HG02870 (cell line): ENCODE measurements at regions not wholly inside any gene's neighbourhood (a gene's known extent, or its start where the extent isn't known, plus 50 kb on each side); places are given as distances from the start of the nearest gene placed in this dataset.
A peak's percentile ranks its signal among the peaks of the same experiment; 100 is the strongest.

ENCODE experiments used
- ATAC-seq: cut with Tn5 transposase; IDR thresholded peaks from one replicate; pipeline ENCODE4 v1.9.1; 2021; ENCODE audit warnings: mild to moderate bottlenecking, moderate library complexity; ENCODE audit not compliant: unreplicated experiment

DNA sequence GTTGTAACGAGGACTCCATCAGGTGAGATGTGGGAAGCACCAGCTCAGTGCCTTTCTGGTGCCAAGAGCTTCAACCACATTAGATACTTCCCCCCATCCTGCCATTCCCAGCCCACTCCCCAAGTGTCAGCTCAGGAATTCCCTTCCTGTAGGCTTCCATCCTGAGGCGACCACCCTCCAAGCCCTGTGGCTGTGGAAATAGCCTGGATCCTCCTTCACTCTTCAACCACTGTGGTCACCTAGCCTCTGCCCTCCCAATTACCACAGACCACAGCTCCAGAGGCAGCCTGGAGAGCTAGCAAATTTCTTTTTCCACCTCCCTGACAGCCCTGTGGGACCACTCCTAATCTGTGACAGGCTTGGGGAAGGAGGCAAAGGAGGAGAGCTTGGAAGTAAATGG lies 219.8 kb upstream of the MAP3K1 start:
- ATAC-seq = no peak

DNA sequence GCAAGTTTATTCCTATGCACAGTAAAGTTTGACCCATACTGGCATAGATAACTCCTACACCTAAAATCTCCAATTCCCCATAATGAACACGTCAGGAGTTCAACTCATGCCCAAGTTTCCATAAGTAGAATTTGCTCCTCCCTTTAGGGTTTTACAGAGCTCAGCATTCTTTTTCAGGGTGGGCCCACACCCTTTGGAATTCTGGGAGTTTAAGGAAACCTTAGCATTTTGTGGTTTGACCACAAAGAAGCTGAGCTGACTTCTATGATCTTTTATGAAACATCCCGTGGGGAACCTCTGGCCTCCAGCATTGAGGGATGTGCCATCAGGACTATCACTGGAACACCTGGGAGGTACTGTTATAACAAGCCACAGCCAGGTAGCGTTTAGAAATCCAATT lies 220.6 kb upstream of the MAP3K1 start:
- ATAC-seq = no peak

DNA sequence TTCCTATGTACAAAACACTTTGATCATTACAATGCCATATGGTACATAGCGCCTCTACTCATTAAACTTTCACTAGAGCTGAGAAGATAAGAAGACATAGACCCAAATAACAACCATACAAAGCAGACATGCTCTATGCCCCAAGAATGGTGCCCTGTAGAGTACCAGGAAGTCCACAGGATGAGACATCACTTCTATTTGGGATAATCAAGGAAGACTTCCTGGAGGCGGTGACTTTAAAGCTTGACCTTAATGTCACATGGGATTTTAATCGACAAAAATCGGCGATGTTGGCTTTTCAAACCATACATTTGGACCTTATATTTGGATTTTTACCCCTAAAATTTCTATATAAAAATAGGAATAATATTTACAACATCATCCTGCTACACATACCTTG lies 224.3 kb upstream of the MAP3K1 start:
- no peak for ATAC-seq

DNA sequence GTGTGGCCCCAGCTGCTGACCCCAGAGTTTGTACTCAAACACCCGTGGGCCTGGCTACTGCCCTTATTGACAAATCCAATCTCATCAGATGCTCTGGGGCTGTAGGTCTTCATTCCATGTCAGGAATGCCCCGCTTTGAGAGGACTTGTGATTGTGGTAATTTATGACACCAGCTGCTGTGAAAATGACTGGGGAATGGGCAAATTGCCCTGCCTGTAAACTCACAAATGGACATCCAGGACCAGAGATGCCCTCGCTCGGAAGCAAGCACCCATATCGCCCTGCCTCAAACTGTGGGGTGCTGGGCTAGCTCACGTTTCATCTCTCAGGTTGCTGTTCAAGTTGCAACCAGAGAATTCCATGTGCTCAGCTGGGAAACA lies 225.9 kb upstream of the MAP3K1 start:
- ATAC-seq = no peak

GRCh38 chr5:56588636-56589480 lies 226.5 kb upstream of the MAP3K1 start:
- peak; percentile 98 for ATAC-seq

DNA sequence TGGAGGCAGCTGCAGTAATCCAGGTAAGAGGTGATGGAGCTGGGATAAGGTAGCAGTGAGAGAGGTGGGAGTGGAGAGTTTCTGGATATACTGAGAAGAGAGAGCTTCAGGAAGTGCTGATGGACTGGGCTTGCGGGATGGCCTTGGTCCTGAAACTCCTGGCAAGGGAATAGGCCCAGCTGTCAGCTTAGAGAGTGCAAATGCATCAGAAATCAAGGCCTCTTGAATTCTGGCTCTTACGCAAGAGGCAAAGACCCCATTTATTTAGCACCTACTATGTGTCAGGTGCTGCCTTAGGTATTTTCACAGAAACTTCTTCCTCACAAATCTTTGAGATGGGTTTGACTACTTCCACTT lies 227.2 kb upstream of the MAP3K1 start:
- no peak for ATAC-seq

GRCh38 chr5:56587381-56588130 lies 227.8 kb upstream of the MAP3K1 start:
- no peak for ATAC-seq

GRCh38 chr5:56585999-56586691 lies 229.2 kb upstream of the MAP3K1 start:
- no peak for ATAC-seq

DNA sequence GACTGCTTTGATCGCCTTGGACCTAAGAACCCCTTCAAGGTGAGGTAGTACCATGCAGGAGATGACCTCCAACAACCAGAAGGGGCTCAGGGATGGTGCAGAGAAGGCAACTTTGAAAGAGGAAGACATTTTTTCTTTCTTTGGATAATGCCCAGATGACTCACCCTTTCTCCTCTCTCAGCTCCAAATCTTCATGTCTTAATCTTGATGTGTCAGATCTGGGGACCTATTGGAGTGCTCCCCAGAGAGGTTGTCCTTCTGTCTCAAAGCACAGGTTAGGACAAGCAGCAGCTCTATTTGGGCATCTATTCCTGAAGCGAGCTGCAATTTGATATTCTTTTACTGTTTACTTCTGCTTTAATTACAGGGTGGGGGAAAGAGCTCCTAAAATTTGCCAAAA lies 229.9 kb upstream of the MAP3K1 start:
- no peak for ATAC-seq

DNA sequence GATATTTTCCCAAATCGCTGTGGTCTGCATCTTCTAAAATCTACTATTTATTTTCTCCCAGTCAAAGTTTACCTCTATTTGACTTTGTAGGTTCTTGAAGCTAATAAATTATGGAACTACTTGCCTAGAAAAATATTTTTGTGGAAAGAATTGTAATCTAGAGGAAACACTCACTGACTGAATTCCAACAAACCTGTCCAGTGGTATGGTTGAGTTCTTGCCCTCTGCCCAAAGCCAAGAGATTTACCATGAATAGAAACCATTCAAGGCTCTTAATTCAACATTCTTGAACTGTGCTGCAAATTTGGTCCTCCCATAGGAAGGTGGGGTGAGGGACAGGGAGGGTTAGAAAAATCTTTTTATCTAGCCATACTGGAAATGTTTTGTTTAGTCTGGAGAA lies 233.9 kb upstream of the MAP3K1 start:
- no peak for ATAC-seq

DNA sequence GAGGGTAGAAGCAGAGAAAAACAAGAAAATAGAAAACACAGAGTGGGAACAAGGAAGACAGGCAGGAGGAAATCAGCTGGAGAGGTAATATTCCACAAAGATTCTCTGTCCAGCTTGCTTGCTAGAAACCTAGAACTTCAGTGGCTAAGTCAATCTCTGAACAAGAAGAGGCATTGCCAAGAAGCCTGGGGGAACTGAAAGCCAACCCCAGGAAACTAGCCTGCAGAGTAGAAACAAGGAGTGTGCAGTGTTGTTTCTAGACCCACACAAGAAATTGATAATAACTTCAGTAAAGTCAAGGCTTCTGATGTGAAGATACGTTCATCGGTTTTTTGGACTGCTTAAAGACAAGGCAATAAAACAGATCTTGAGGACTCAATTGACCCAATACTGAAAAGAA lies 234.5 kb upstream of the MAP3K1 start:
- ATAC-seq = peak; percentile 57

DNA sequence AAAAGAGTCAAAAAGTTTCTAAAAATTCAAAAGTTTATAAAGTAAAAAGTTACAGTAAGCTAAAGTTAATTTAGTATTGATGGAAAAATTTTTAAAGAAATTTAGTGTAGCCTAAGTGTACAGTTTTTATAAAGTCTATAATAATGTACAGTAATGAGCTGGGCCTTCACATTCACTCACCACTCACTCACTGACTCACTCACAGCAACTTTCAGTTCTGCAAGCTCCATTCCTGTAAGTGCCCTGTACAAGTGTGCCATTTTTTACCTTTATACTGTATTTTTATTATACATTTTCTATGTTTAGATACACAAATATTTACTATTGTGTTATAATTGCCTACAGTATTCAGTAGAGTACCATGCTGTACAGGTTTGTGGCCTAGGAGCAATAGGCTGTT lies 239.5 kb upstream of the MAP3K1 start:
- ATAC-seq = no peak

GRCh38 chr5:56574778-56575177 lies 240.6 kb upstream of the MAP3K1 start:
- ATAC-seq = no peak

DNA sequence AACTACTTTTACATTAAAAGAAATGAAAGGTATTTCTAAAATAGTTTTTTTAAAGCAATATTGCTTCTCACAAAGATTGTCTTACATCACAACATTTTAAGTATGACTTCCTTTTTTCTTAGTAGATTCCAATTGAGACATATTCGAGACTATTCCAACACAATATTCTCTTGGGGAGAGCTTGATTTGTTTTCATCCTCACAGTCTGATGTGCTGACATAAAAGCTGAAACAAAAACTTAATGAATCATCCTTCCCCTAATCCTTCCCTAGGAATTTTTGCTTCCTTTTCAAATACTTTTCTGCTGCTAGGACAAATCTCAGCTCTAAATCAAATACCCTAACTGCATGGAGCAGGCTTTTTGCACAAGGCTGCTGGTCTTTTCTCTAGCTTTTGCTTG lies 245.8 kb upstream of the MAP3K1 start:
- ATAC-seq = no peak

GRCh38 chr5:56569076-56569475 lies 246.3 kb upstream of the MAP3K1 start:
- no peak for ATAC-seq

GRCh38 chr5:56567278-56567677 lies 248.1 kb upstream of the MAP3K1 start:
- ATAC-seq = no peak

DNA sequence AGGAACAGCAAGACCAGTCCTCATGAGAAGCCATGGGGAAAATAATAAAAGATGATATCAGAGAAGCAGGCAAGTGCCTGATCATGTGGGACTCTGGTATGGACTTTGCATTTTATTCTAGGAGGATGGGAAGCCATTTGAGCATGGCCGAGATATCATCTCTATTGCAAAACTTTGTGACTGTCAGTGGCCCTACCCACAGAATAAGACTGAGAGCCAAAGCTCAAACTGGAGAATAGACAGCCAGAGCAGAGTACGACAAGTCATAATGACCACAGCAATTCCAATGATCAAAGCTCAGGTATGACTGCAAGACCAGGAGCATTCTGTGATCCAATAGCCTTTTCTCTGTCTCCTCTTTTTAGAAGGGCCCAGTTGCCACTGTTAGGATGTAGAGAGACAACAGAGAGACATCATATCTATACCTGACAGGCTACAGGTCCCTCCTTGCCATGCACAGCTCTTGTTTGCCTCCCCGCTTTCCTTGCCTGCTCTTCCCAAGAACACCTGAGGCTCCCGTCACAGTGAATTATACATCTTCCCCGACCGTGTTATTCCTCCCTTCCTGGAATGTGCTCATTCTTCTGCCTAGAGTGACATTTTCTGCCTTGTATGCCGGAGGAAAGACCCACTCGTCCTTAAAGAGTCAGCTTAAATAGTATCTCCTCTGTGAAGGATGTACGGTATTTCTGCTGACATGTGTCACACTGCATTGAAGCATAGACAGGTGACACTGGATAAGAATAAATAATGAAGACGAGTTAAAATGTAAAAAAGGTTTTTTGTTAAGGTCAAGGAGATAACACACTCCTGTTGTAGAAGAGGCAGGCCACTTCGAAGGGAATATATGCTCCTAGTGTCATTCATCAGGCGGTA lies 248.7 kb upstream of the MAP3K1 start:
- ATAC-seq = no peak

GRCh38 chr5:56565644-56566043 lies 249.7 kb upstream of the MAP3K1 start:
- ATAC-seq = peak; percentile 91

DNA sequence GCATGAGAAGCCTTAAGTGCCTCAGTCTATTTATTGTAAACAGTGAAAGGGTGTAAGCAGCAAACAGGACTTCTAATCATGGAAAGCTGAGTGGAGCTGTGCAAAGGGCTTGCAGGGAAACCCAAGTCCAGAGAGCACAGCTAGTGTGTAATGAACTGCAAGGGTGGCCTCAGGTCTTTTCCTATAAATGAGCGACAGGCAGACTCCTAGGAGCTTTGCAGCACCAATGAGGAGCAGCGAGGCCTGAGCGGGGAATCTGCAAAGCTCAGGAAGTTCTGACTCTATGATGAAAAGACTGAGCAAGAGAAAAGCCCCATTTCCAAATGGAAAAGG lies 250.1 kb upstream of the MAP3K1 start:
- no peak for ATAC-seq

DNA sequence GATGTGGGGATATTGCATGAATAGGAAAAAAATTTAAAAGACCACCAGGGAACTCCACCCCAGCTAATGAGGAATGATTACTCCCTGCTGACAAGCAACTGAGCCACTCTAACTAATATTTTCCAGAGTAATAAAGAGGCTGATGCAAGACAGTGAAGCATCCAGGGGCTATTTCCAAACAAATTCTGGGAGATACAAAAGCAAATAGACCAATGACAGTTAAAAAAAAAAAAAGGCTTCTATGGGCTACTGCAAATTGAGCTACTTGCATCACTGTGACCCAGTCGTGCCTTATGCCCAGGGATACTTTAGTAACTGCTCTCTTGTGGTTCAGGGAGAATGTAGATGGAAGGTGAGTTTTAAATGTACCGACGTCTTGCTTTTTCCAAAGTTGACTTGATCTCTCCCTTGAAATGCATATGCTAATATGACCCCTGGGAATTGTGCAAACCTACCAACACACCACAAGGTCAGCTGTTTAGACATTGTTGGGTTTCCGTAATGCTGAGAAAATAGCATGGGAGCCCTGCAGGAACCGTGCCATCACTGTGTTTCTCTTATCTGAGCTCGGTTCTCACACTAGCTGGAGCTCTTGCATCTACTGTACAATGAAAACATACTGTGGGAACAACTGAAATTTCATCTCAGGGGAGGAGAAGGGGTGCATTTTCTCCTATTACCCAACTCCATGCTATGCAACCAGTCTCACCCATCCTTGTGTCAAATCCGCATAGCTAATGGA lies 250.6 kb upstream of the MAP3K1 start:
- no peak for ATAC-seq
